HEK293 (cell line): ENCODE measurements at regions not wholly inside any gene's neighbourhood (a gene's known extent, or its start where the extent isn't known, plus 50 kb on each side); places are given as distances from the start of the nearest gene placed in this dataset.

ENCODE experiments used
- CTCF ChIA-PET: fragments of 350-600 bp; formaldehyde crosslinking; extraction: SDS; loops from one replicate; lab custom pipeline; 2021; ENCODE audit warnings: antibody characterized with exemption; lab: Yijun Ruan, JAX
- POLR2A ChIA-PET: fragments of 300-600 bp; formaldehyde crosslinking; extraction: SDS; loops from one replicate; lab custom pipeline; 2020; ENCODE audit warnings: antibody characterized with exemption, inconsistent platforms; lab: Yijun Ruan, JAX
- H3K27ac ChIP-seq: fragments of 200-500 bp; sonication (Bioruptor generic); 2 replicates; pipeline ENCODE4 v1.5.1; 2014; ENCODE audit warnings: low read depth, low read length, control low read depth, inconsistent platforms; ENCODE audit errors: extremely low read depth
- H3K36me3 ChIP-seq, 2 experiments: fragments of 200-500 bp in 1 of 2; sonication (Bioruptor generic) in 1 of 2; 1 replicate in 1 of 2; 2 replicates in 1 of 2; pipeline ENCODE4 v1.5.1; 2014 to 2017; ENCODE audit warnings: inconsistent platforms in 2 of 2, low read length in 2 of 2; ENCODE audit not compliant: control insufficient read depth in 2 of 2, insufficient read depth in 1 of 2
- H3K4me1 ChIP-seq: fragments of 200-500 bp; sonication (Bioruptor generic); 2 replicates; pipeline ENCODE4 v1.5.1; 2014; ENCODE audit warnings: mild to moderate bottlenecking, low read length, inconsistent platforms; ENCODE audit not compliant: control insufficient read depth, insufficient read depth
- H3K4me3 ChIP-seq: 2 replicates; pipeline ENCODE4 v1.5.1; 2011; ENCODE audit warnings: low read depth, mild to moderate bottlenecking, control low read depth, low read length, moderate library complexity
- H3K9me3 ChIP-seq: fragments of 200-500 bp; sonication (Bioruptor generic); 2 replicates; pipeline ENCODE4 v1.5.1; 2014; ENCODE audit warnings: low read depth, low read length, inconsistent platforms; ENCODE audit not compliant: control insufficient read depth, insufficient read depth
- GFI1B ChIP-seq: fragments of 450-650 bp; formaldehyde crosslinking; IDR thresholded peaks from 2 replicates; pipeline ENCODE4 v1.5.1; 2016; ENCODE audit warnings: missing biosample characterization, missing genetic modification characterization
- HOXC10 ChIP-seq: sonication (generic); formaldehyde crosslinking; IDR thresholded peaks from 2 replicates; pipeline ENCODE4 v1.8.1; 2023; ENCODE audit warnings: mild to moderate bottlenecking, missing genetic modification reagents
- KLF8 ChIP-seq: fragments of 450-650 bp; formaldehyde crosslinking; IDR thresholded peaks from 2 replicates; pipeline ENCODE4 v1.5.1; 2016; ENCODE audit warnings: missing biosample characterization, missing genetic modification characterization
- SP2 ChIP-seq: fragments of 450-650 bp; formaldehyde crosslinking; IDR thresholded peaks from 2 replicates; pipeline ENCODE4 v1.5.1; 2016; ENCODE audit warnings: missing biosample characterization, missing genetic modification characterization
- SP7 ChIP-seq: fragments of 450-650 bp; formaldehyde crosslinking; IDR thresholded peaks from 2 replicates; pipeline ENCODE4 v1.5.1; 2016; ENCODE audit warnings: missing biosample characterization, missing genetic modification characterization
- WT1 ChIP-seq: fragments of 450-650 bp; formaldehyde crosslinking; IDR thresholded peaks from 2 replicates; pipeline ENCODE4 v1.5.1; 2016; ENCODE audit warnings: missing biosample characterization, missing genetic modification characterization
- ZBTB17 ChIP-seq: fragments of 450-650 bp; formaldehyde crosslinking; IDR thresholded peaks from 2 replicates; pipeline ENCODE4 v1.5.1; 2016; ENCODE audit warnings: missing biosample characterization, missing genetic modification characterization
- ZFHX2 ChIP-seq: fragments of 450-650 bp; formaldehyde crosslinking; conservative IDR thresholded peaks from 2 replicates; pipeline ENCODE4 v1.5.1; 2016; ENCODE audit warnings: missing biosample characterization, missing genetic modification characterization
- ZFP69B ChIP-seq: fragments of 450-650 bp; formaldehyde crosslinking; IDR thresholded peaks from 2 replicates; pipeline ENCODE4 v1.5.1; 2016; ENCODE audit warnings: missing biosample characterization, missing genetic modification characterization
- ZNF133 ChIP-seq: fragments of 450-650 bp; formaldehyde crosslinking; IDR thresholded peaks from 2 replicates; pipeline ENCODE4 v1.5.1; 2016; ENCODE audit warnings: missing biosample characterization, missing genetic modification characterization
- ZNF202 ChIP-seq: fragments of 450-650 bp; formaldehyde crosslinking; IDR thresholded peaks from 2 replicates; pipeline ENCODE4 v1.5.1; 2016; ENCODE audit warnings: missing biosample characterization, missing genetic modification characterization, borderline replicate concordance
- ZNF23 ChIP-seq: fragments of 450-650 bp; formaldehyde crosslinking; IDR thresholded peaks from 2 replicates; pipeline ENCODE4 v1.5.1; 2016; ENCODE audit warnings: missing biosample characterization, missing genetic modification characterization, borderline replicate concordance
- ZNF248 ChIP-seq: fragments of 450-650 bp; formaldehyde crosslinking; IDR thresholded peaks from 2 replicates; pipeline ENCODE4 v1.5.1; 2017; ENCODE audit warnings: missing biosample characterization, missing genetic modification characterization
- ZNF311 ChIP-seq: fragments of 450-650 bp; formaldehyde crosslinking; IDR thresholded peaks from 2 replicates; pipeline ENCODE4 v1.5.1; 2017; ENCODE audit warnings: missing biosample characterization, missing genetic modification characterization, borderline replicate concordance
- ZNF354C ChIP-seq: fragments of 450-650 bp; formaldehyde crosslinking; IDR thresholded peaks from 2 replicates; pipeline ENCODE4 v1.5.1; 2016; ENCODE audit warnings: missing biosample characterization, missing genetic modification characterization, low read depth, borderline replicate concordance
- ZNF394 ChIP-seq: fragments of 450-650 bp; formaldehyde crosslinking; IDR thresholded peaks from 2 replicates; pipeline ENCODE4 v1.5.1; 2016; ENCODE audit warnings: missing biosample characterization, missing genetic modification characterization, mild to moderate bottlenecking, moderate library complexity, borderline replicate concordance
- ZNF404 ChIP-seq: fragments of 450-650 bp; formaldehyde crosslinking; IDR thresholded peaks from 2 replicates; pipeline ENCODE4 v1.5.1; 2017; ENCODE audit warnings: missing biosample characterization, missing genetic modification characterization
- ZNF501 ChIP-seq: fragments of 450-650 bp; formaldehyde crosslinking; IDR thresholded peaks from 2 replicates; pipeline ENCODE4 v1.5.1; 2016; ENCODE audit warnings: missing biosample characterization, missing genetic modification characterization
- ZNF530 ChIP-seq: fragments of 450-650 bp; formaldehyde crosslinking; IDR thresholded peaks from 2 replicates; pipeline ENCODE4 v1.5.1; 2016; ENCODE audit warnings: low read depth, missing biosample characterization, missing genetic modification characterization
- ZNF560 ChIP-seq: fragments of 450-650 bp; formaldehyde crosslinking; IDR thresholded peaks from 2 replicates; pipeline ENCODE4 v1.5.1; 2017; ENCODE audit warnings: missing biosample characterization, missing genetic modification characterization, borderline replicate concordance
- ZNF585B ChIP-seq: fragments of 450-650 bp; formaldehyde crosslinking; IDR thresholded peaks from 2 replicates; pipeline ENCODE4 v1.5.1; 2016; ENCODE audit warnings: missing biosample characterization, missing genetic modification characterization
- ZNF600 ChIP-seq: fragments of 450-650 bp; formaldehyde crosslinking; IDR thresholded peaks from 2 replicates; pipeline ENCODE4 v1.5.1; 2016; ENCODE audit warnings: missing biosample characterization, missing genetic modification characterization
- ZNF785 ChIP-seq: fragments of 450-650 bp; formaldehyde crosslinking; IDR thresholded peaks from 2 replicates; pipeline ENCODE4 v1.5.1; 2016; ENCODE audit warnings: missing biosample characterization, missing genetic modification characterization
- ZNF837 ChIP-seq: fragments of 450-650 bp; formaldehyde crosslinking; IDR thresholded peaks from 2 replicates; pipeline ENCODE4 v1.5.1; 2016; ENCODE audit warnings: missing biosample characterization, missing genetic modification characterization
- ZSCAN5A ChIP-seq: fragments of 450-650 bp; formaldehyde crosslinking; IDR thresholded peaks from 2 replicates; pipeline ENCODE4 v1.5.1; 2016; ENCODE audit warnings: missing biosample characterization, missing genetic modification characterization
- TF ChIP-seq, protein P1 (sequence below): fragments of 450-650 bp; formaldehyde crosslinking; IDR thresholded peaks from 2 replicates; pipeline ENCODE4 v1.5.1; 2016; ENCODE audit warnings: missing biosample characterization, missing genetic modification characterization
- TF ChIP-seq, protein P2 (sequence below): fragments of 450-650 bp; formaldehyde crosslinking; IDR thresholded peaks from 2 replicates; pipeline ENCODE4 v1.5.1; 2016; ENCODE audit warnings: missing biosample characterization, missing genetic modification characterization
- TF ChIP-seq, protein P3 (sequence below): fragments of 450-650 bp; formaldehyde crosslinking; IDR thresholded peaks from 2 replicates; pipeline ENCODE4 v1.5.1; 2017; ENCODE audit warnings: missing biosample characterization, missing genetic modification characterization
- TF ChIP-seq, protein P4 (sequence below): fragments of 450-650 bp; formaldehyde crosslinking; IDR thresholded peaks from 2 replicates; pipeline ENCODE4 v1.5.1; 2017; ENCODE audit warnings: missing biosample characterization, missing genetic modification characterization

- TF ChIP-seq ZFHX2 (tag by site-specific recombination): no peak
- no peak for TF ChIP-seq ZNF530 (tag by site-specific recombination)
These were observed 764.0 kb upstream of the SLITRK5 start (continued) for GRCh38 chr13:86907156-86907555.

GRCh38 chr13:86909318-86909717, 761.9 kb upstream of the SLITRK5 start:
- no peak overlapping the region for H3K27ac ChIP-seq
- no peaks in the 10 kb centered on the region for H3K36me3 ChIP-seq
- TF ChIP-seq ZNF501 (tag by site-specific recombination) (no peak), ZNF560 (tag by site-specific recombination) (no peak), ZNF133 (tag by site-specific recombination) (no peak), ZFP69B (tag by site-specific recombination) (no peak), WT1 (no peak), ZNF585B (tag by site-specific recombination) (no peak), ZBTB17 (tag by site-specific recombination) (no peak), SP2 (tag by site-specific recombination) (no peak), SP7 (tag by site-specific recombination) (no peak), GFI1B (tag by site-specific recombination) (no peak), KLF8 (tag by site-specific recombination) (no peak), ZNF785 (no peak), ZNF202 (no peak), HOXC10 (CRISPR knock-in tag) (no peak)
- TF ChIP-seq, protein P1, sequence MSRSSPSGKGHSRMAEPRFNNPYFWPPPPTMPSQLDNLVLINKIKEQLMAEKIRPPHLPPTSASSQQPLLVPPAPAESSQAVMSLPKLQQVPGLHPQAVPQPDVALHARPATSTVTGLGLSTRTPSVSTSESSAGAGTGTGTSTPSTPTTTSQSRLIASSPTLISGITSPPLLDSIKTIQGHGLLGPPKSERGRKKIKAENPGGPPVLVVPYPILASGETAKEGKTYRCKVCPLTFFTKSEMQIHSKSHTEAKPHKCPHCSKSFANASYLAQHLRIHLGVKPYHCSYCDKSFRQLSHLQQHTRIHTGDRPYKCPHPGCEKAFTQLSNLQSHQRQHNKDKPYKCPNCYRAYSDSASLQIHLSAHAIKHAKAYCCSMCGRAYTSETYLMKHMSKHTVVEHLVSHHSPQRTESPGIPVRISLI (tag by site-specific recombination): no peak
- POLR2A ChIA-PET: no interaction called here
- H3K4me3 ChIP-seq: no peak overlapping the region
- CTCF ChIA-PET: no interaction called here
- no peaks in the 10 kb centered on the region for H3K9me3 ChIP-seq
- H3K4me1 ChIP-seq: no peaks in the 10 kb centered on the region

- CTCF ChIA-PET: interaction anchor here (0.6 kb wide), 1 partner anchor 10 kb away, joined by 3 read pairs; no protein-coding TSS in a partner anchor
- no peak overlapping the region for H3K27ac ChIP-seq
- no peaks in the 10 kb centered on the region for H3K9me3 ChIP-seq
- POLR2A ChIA-PET: no interaction called here
- no peaks in the 10 kb centered on the region for H3K36me3 ChIP-seq
- TF ChIP-seq KLF8 (tag by site-specific recombination) (no peak), ZNF248 (tag by site-specific recombination) (no peak), ZNF23 (no peak), ZSCAN5A (tag by site-specific recombination) (no peak), ZNF394 (tag by site-specific recombination) (no peak), ZNF600 (no peak), ZNF837 (tag by site-specific recombination) (no peak), ZNF404 (tag by site-specific recombination) (no peak), ZNF354C (tag by site-specific recombination) (no peak), ZNF311 (tag by site-specific recombination) (no peak)
- TF ChIP-seq, protein P2, sequence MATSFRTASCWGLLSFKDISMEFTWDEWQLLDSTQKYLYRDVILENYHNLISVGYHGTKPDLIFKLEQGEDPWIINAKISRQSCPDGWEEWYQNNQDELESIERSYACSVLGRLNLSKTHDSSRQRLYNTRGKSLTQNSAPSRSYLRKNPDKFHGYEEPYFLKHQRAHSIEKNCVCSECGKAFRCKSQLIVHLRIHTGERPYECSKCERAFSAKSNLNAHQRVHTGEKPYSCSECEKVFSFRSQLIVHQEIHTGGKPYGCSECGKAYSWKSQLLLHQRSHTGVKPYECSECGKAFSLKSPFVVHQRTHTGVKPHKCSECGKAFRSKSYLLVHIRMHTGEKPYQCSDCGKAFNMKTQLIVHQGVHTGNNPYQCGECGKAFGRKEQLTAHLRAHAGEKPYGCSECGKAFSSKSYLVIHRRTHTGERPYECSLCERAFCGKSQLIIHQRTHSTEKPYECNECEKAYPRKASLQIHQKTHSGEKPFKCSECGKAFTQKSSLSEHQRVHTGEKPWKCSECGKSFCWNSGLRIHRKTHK (tag by site-specific recombination): no peak
- TF ChIP-seq, protein P3, sequence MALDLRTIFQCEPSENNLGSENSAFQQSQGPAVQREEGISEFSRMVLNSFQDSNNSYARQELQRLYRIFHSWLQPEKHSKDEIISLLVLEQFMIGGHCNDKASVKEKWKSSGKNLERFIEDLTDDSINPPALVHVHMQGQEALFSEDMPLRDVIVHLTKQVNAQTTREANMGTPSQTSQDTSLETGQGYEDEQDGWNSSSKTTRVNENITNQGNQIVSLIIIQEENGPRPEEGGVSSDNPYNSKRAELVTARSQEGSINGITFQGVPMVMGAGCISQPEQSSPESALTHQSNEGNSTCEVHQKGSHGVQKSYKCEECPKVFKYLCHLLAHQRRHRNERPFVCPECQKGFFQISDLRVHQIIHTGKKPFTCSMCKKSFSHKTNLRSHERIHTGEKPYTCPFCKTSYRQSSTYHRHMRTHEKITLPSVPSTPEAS: no peak
- TF ChIP-seq, protein P4, sequence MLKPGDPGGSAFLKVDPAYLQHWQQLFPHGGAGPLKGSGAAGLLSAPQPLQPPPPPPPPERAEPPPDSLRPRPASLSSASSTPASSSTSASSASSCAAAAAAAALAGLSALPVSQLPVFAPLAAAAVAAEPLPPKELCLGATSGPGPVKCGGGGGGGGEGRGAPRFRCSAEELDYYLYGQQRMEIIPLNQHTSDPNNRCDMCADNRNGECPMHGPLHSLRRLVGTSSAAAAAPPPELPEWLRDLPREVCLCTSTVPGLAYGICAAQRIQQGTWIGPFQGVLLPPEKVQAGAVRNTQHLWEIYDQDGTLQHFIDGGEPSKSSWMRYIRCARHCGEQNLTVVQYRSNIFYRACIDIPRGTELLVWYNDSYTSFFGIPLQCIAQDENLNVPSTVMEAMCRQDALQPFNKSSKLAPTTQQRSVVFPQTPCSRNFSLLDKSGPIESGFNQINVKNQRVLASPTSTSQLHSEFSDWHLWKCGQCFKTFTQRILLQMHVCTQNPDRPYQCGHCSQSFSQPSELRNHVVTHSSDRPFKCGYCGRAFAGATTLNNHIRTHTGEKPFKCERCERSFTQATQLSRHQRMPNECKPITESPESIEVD (tag by site-specific recombination): no peak
- H3K4me3 ChIP-seq: no peak overlapping the region
- no peaks in the 10 kb centered on the region for H3K4me1 ChIP-seq
These were observed 756.4 kb upstream of the SLITRK5 start for GRCh38 chr13:86914757-86915156.
